Skin epidermis (tissue), 12 donors: ENCODE measurements at regions not wholly inside any gene's neighbourhood (a gene's known extent, or its start where the extent isn't known, plus 50 kb on each side); places are given as distances from the start of the nearest gene placed in this dataset.

ENCODE experiments used
- H3K27ac ChIP-seq, 21 experiments: fragments of 200-600 bp; sonication (generic) in 11 of 21; one replicate each; pipeline ENCODE4 v1.5.0; 2020; ENCODE audit warnings: mild to moderate bottlenecking in 3 of 21, inconsistent platforms in 2 of 21, moderate library complexity in 2 of 21
- H3K4me3 ChIP-seq, 7 experiments: fragments of 200-600 bp; sonication (generic) in 2 of 7; one replicate each; pipeline ENCODE4 v1.5.0; 2020; ENCODE audit warnings: inconsistent platforms in 2 of 7, mild to moderate bottlenecking in 2 of 7, moderate library complexity in 1 of 7

DNA sequence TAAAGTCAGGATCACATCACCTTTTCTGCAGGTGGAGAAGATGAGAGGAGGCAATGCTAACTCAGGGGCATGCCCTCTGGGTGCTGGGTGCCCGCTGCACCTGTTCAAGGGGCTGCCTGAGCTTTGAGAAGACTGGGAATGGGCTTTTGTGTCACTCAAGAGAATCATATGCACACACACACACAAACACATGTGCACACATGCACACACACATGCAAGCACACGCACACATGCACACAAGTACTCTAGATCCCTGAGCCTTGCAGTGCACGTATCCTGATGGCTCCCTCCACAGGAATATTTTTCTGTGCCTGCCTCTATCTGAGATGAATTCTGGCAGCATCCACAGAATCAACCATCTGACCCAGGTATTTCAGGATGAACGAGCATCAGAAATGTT lies 110.0 kb upstream of the TEX51 start:
- no peak overlapping the region for H3K27ac ChIP-seq
- H3K4me3 ChIP-seq = no peak overlapping the region

DNA sequence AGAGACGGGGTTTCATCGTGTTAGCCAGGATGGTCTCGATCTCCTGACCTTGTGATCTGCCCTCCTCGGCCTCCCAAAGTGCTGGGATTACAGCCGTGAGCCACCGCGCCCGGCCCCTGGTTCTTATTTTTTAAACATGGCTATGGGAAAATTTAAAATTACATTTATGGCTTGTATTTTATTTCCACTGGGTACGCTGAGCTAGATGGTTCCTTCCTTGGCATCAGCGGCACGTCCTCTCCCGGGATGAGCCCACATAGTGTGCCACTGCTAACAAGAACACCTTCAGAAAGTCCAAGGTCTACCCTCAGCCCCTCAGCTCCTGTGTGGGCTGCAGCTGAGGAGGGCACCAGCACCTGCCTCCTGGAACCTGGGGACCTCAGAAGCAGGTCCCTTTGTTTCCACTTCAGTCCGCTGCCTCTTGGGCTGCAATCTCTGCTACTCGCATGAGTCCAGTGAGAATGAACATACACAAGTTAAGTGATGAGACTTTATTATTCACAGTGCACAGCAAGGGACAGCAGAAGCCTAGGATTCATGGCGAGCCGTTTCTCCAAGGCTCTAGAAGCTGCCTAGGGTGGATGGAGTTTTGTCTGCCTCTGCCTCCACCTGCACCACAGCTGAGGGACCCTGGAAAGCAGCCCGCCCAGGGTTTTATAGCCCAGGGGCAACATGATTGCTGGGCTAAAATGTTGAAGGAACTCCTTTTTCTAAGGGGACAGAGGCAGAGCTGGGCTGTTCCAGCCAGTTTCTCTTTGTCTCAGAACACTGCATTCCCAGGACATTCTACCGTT lies 107.5 kb upstream of the TEX51 start:
- Histone ChIP-seq H3K4me3 (no peak overlapping the region), H3K27ac (no peak overlapping the region)

DNA sequence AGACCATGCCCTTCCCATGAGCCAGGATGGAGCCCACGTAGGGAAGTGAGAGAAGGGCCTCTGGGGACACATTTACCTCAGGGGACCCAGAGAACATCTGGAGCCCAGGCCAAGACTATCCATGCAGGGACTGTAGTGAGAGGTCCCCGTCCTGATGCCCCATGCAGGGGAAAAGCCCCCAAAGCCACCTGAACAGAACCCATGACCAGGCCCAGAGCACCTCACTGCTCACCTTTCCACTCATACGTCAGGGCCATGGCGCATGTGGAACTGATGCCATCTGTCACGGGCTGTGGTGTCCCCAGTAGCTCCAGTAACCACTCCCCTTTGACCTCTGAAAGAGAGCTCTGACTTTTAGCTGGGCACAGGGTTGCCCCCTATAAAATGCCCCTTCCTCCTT lies 106.5 kb upstream of the TEX51 start:
- Histone ChIP-seq H3K27ac (no peak overlapping the region), H3K4me3 (no peak overlapping the region)

DNA sequence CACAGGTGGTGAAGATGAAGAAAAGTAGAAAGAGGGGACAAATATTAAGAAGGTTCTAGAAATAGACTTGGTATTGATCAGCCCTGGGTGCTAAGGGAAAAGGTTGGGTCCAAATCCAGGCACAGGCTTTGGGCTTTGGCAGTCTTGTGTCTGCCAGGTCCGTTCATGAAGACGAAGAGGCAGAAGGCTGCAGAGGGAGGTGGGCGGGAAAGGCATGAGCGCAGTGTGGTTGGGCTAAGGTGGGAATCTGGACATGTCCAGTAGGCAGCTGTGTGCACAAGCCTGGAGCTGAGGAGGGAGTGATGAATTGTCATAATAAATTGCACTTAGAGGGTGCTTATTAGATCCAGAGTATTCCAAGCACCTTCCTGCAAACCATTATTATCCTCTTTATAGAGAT lies 105.7 kb upstream of the TEX51 start:
- no peak overlapping the region for H3K27ac ChIP-seq
- H3K4me3 ChIP-seq = no peak overlapping the region

DNA sequence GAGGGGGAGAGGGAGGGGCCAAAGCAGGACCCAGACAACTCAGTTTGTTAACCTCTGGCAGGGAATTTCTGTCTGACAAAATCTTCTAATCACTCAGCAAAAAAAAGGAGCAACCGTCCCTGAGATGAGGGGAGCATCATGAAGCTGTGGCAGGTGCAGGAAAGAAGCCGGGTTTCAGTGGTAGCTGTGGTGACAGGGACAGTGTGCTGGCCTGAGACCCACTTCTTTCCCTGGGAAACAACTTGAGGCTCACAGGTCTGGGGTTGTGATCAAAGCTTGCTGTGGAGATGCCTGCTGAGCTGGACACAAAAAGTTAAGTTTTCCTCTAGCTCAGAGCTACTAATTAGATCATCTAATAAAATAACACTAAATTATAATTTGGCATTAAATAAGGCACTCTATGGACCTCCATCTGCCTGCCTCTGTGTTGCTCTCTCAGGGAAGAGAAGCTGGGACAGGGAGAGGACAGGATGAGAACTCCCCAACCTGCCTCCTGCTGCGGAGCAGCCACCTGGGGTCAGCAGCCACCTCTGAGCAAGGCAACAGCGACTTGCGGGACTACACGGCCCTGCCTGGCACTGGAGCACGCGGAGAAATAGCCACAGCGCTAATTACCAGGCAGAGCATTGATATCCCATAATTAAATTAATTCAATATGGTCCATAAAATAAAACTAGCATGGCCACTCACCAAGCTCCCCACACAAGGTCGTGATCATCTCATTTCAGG lies 104.6 kb upstream of the TEX51 start:
- Histone ChIP-seq H3K4me3 (no peak overlapping the region), H3K27ac (no peak overlapping the region)

DNA sequence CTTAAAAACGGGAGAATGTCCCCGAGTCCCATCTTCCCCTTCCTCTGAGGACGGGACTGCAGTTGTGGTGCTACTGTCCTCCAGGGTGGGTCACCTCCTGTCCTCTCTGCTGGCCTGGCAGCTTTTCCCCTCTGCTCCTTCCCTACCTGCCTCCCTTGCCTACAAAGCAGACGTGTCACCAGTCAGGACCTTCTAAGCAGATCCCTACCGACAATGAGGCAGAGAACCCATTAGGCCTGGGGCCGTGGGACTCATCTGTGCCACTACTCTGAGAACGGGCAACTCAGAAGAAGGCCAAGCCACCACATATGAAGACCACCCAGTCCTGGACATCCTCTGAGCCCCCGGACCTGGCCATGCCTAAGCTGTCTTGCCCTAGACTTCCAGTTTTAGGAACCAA lies 103.0 kb upstream of the TEX51 start:
- H3K27ac ChIP-seq = no peak overlapping the region
- H3K4me3 ChIP-seq = no peak overlapping the region

DNA sequence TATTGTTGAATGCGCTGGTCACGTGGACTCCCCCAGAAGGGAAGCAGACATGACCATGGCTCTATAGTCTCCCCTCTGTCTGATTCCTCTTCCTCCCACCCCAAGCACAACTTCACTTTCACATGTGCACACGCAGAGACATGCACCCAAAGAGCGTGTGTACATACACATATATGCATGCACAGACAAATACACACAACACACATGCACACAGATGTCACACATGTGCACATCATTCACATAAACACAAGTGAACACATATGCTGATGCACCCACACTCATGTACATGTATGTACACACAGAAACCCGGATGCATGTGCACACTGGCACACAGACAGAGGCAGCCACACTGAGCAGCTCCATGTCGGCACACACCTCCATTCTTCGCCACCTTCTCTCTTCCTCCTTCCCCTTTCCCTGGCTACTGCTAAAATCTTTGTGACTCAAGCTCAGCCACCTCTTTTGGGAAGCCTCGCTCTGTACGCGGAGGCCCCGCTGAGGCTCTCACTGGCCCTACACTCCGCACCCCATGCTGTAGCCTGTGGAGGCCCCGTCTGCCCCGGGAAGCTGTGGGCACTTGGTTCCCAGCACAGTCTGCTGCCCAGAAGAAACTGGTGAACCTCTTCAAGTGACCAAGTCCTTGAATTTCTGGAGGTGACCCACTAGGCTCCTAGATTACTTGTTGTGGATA lies 101.6 kb upstream of the TEX51 start:
- Histone ChIP-seq H3K4me3 (no peak overlapping the region), H3K27ac (no peak overlapping the region)

DNA sequence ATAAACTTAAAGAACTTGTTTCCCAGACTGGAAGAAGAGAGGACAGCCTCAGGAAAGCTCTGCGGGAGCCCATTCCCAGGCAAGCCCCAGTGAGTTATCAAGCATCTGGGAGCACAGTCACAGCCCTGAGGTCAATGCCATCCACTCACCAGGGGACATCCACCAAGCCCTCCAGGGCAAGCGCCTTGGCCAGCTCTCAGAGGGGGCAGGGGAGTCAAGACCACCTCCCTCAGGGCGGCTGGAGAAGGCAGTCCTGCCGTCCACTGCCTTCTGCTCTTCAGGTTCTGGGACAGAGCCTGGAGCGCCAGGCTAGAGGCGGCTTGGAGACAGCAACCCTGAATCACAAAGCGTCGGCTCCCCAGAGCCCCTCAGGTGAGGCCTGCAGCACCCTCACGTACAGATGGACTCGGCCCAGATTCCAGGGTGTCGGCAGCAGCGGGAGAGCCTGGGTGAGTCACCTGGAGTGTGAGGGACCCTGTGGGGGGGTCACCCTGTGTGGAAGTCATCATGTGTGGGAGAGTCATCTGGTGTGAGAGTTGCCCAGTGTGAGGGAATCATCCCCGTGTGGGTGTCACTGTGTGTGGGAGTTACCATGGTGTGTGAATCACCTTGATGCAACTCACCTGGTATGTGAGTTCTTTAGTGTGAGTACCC lies 100.9 kb upstream of the TEX51 start:
- Histone ChIP-seq H3K27ac (no peak overlapping the region), H3K4me3 (no peak overlapping the region)

DNA sequence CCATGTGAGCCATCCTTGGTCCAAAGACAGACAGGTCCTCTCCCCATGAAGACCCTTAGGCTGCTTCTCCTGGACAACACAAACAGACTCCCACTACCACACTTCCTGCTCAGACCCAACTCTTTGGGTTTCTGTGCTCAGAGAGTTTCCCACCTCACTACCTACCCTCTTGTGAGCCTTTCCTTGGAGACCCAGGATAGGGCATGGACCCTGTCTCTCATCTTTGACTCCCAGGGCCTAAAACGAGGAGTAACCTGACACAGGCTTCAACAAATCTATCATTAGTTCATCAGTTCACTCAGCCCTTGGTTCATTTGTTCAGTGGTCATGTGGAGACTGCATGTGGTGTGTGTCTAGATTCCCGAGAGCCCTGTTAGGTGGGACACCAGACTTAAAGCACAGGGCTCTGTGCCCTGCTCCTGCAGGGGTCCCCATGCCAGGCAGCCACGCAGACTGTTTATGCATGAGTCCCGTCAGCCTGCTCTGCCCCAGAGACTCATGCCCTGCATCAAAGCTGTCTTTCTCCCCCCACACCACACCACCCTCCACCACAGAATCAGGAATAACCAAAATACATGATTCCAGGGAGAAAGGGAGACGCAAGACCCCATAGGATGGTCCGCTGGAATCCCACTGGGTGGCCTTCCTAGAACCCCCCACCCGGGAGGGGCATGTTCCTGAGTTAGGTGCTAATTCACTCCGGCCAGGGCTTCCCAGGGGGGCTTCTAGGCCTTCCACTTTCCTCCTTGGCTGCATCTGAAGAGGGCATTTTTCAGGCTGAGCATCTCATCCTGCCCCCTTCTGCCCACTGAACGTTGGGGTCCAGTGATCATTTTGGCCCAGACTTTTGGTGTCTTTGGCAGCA lies 100.2 kb upstream of the TEX51 start:
- H3K4me3 ChIP-seq = no peak overlapping the region
- no peak overlapping the region for H3K27ac ChIP-seq

DNA sequence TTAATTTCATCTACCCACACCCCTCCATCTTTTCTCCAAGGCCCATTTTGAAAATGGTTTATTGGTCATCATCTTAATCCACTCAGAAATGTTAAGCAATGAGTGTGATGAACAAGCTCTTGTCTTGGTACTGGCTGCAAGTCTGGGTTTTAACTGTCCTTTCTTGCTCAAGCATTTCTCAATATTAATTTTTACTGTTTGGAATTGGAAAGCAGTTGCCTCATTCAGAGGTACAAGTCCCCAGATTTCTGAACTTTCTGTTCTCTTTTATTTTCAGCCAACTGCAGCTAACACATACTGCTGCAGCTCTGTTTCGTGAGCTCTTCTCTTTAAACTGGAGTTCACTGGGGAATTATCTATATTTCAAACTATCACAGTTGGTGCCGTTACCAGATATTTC lies 99.4 kb upstream of the TEX51 start:
- Histone ChIP-seq H3K27ac (no peak overlapping the region), H3K4me3 (no peak overlapping the region)

DNA sequence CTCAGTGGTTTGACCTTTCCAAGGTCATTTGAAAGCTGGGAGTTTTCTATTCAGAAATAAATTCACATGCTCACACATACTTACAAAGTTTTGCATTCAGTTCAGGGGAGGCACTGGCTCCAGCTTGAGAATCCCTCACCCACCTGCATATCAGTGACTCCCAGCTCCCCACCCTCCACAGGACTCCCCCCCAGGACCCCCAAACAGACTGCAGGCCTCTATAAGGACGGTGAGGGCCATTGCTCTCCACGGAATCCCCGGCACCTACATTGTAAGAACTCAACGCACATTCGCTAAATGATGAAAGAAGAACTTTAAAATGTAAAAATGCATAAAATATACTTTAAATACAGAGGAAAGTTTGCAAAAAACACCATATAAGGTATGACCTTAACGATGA lies 97.2 kb upstream of the TEX51 start:
- H3K4me3 ChIP-seq = no peak overlapping the region
- no peak overlapping the region for H3K27ac ChIP-seq

DNA sequence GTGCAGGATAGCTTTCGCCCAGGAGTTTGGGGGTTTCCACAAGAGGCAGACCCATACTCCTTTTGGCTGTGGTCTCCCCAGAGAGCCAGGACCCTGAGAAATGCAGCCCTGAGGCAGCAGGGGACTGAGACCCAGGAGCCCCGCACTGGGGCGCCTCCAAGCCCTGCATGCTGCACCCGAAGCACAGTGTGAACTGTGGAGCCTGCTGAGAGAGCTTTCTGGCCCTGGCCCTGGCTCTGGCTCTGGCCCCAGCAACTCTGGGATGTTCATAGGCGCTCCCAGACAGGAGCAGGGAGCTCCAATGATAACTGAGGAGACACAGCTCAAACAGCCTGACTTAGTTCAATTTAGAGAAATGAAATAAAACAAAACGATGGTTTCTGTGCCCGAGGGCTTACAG lies 96.4 kb upstream of the TEX51 start:
- no peak overlapping the region for H3K4me3 ChIP-seq
- H3K27ac ChIP-seq = no peak overlapping the region

DNA sequence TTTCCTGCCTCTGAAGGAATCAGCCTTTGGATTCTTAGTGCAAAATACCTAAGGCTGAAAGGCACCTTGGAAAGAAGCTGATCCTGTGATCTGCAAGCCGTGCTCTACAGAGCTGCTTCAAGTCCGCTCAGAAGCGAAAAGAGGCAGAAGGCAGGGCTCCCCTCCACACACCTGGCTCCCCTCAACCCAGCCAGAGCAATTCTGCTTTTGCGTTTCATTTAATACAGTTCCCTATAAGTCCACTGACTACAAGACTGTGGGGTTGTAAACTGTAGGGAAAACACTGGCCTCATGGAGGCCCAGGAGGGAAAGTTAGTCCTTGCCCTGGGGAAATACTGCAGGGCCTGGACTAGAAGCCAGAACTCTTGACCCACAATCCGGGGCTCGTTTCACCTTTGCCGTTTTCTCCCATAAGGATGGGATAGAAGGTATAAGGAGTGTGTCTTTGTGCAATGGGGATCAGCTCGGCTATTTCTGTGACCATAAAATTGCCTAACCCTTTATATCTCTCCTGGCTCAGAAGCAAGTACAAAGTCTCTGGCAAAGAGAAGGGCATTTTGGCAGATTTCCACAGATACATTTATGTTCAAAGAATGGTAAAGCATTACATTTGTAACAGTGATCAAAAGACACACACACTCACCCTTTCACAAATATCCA lies 95.8 kb upstream of the TEX51 start:
- Histone ChIP-seq H3K4me3 (no peak overlapping the region), H3K27ac (no peak overlapping the region)

DNA sequence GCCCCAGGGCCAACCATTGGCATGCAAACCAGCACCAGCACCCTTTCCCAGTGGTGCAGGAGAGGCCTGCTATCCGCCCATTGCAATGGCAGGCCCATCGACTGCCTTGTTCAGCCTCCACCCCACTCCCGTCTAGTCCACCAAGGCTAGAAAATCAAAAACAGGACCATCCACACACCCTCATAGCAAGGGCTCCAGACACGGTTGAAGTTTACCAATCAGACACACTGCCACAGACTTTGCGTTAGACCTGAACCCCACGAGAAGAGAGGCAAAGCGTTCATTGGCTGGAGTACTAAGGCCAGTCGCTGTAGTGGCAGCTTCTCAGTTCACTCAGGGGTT lies 95.3 kb upstream of the TEX51 start:
- Histone ChIP-seq H3K4me3 (no peak overlapping the region), H3K27ac (no peak overlapping the region)

DNA sequence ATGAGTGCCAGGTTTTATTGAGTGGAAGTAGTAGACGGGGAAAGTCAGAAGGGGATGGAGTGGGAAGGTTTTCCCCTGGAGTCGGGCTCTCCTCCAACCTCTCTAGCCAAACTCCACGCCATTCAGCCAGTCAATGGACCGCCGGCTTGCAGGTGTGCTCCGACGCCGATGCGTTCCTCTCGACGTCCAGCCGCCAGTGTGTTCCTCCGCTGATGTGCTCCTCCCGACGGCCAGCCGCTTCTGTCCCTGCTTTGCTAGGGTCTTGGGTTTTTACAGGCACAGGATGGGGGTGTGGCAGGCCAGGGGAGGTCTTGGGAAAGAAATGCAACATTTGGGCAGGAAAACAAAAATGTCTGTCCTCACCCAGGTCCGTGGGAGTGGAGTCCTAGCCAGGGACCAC lies 94.3 kb upstream of the TEX51 start:
- Histone ChIP-seq H3K27ac (no peak overlapping the region), H3K4me3 (no peak overlapping the region)

DNA sequence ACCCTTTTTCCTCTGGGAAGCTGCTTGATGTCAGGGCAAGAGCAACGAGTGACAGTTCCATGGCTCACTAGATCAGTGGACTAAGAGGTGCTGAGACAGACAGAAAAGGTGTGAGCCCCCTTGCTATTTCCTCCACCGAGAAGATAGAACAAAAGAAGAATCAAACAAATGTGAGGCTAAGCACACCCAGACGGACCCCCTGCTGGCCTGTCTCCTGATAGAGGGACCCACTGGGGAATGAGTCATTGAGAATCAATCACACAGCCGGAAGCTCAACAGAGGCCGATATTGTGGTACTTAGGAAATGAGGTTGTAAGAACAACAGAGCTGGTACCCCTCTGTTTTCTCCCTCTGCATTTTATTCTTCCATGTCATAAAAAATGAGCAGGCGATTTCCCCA lies 89.8 kb upstream of the TEX51 start:
- Histone ChIP-seq H3K4me3 (no peak overlapping the region), H3K27ac (no peak overlapping the region)

DNA sequence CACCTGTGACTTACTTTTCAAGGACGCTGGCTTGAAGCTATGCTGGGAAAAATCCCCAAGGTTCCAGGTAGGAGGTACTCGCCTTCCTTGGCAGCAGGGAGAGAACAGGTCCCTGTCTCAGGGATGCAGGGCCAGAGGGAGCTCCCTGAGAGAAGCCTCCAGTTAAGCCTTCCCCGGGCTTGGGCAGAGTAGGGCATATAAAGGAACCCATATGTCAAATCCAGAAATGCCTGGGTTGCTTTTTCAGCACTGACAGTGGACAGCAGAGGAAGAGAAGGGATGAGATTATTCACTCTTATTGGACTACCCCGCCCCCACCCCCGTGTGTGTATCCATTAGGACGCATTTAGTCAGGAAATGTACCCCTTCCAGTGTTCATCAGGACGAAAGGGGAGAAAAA lies 89.3 kb upstream of the TEX51 start:
- no peak overlapping the region for H3K4me3 ChIP-seq

DNA sequence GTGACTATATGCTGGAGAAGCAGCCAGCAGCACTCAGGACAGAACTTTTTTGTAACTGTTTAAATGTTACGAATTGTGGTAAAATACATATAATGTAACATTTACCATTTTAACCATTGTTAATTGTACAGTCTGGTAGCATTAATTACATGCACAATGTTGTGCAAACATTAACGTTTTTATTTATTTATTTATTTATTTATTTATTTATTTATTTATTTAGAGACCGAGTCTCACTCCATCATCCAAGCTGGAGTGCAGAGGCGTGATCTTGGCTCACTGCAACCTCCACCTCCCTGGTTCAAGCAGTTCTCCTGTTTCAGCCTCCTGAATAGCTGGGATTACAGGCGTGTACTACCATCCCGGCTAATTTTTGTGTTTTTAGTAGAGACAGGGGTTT lies 88.7 kb upstream of the TEX51 start:
- no peak overlapping the region for H3K4me3 ChIP-seq
- no peak overlapping the region for H3K27ac ChIP-seq

More for the DNA sequence above, 89.3 kb upstream of the TEX51 start:
- no peak overlapping the region for H3K27ac ChIP-seq

DNA sequence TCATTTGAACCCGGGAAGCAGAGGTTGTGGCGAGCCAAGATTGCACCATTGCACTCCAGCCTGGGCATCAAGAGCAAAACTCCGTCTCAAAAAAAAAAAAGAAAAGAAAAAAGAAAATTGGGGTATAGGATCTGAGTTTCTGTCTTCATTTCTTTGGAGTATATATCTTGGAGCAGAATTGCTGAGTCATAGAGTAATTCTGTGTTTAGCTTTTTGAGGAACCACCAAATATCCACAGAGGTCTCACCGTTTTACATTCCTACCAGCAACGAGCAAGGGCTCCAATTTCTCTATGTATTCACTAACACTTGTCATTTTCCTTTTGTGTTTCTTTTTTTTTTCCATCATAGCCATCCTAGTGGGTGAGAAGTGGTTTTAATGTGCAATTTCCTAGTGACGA lies 87.6 kb upstream of the TEX51 start:
- H3K27ac ChIP-seq = no peak overlapping the region
- no peak overlapping the region for H3K4me3 ChIP-seq
